Suprapubic skin (tissue), 4 donors: ENCODE measurements at regions not wholly inside any gene's neighbourhood (a gene's known extent, or its start where the extent isn't known, plus 50 kb on each side); places are given as distances from the start of the nearest gene placed in this dataset.

ENCODE experiments used
- EP300 ChIP-seq: sonication (generic); formaldehyde crosslinking; IDR thresholded peaks from one replicate; pipeline ENCODE4 v1.6.1; 2017; ENCODE audit warnings: antibody characterized with exemption
- POLR2A ChIP-seq, 2 donors: fragments of 450-650 bp; IDR thresholded peaks; one replicate each; pipeline ENCODE4 v1.6.1; 2017; ENCODE audit warnings: antibody characterized with exemption in 2 of 2, mild to moderate bottlenecking in 2 of 2, moderate library complexity in 2 of 2
- POLR2AphosphoS5 ChIP-seq, 3 donors: sonication (generic); formaldehyde crosslinking; IDR thresholded peaks; one replicate each; pipeline ENCODE4 v1.6.1; 2017; ENCODE audit warnings: antibody characterized with exemption in 3 of 3
- TF ChIP-seq, protein P1 (sequence below), 2 donors: fragments of 200-600 bp in 1 of 2; fragments of 450-650 bp in 1 of 2; sonication (generic) in 1 of 2; IDR thresholded peaks; one replicate each; pipeline ENCODE4 v1.5.1; 2016 to 2019; ENCODE audit warnings: antibody characterized with exemption in 2 of 2, mild to moderate bottlenecking in 1 of 2, moderate library complexity in 1 of 2

DNA sequence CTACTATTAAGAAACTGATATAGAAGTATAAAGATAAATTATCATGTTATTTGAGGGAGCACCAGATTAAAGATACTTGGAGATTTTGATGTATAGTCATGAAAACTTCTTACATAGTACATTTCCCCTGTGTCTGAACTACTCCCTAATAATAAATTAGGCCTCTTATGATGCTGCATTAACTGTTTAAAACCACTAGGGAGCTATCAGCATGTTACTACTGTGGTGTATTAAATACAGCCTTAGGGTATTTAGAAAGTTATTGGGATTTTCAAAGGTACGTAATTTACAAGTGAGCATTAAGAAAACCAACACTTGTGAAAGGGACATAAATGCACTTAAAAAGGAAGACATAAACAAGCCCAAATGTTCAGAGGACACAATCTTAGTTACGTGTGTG lies 714.0 kb downstream of the EPHA4 start:
- TF ChIP-seq, protein P1, sequence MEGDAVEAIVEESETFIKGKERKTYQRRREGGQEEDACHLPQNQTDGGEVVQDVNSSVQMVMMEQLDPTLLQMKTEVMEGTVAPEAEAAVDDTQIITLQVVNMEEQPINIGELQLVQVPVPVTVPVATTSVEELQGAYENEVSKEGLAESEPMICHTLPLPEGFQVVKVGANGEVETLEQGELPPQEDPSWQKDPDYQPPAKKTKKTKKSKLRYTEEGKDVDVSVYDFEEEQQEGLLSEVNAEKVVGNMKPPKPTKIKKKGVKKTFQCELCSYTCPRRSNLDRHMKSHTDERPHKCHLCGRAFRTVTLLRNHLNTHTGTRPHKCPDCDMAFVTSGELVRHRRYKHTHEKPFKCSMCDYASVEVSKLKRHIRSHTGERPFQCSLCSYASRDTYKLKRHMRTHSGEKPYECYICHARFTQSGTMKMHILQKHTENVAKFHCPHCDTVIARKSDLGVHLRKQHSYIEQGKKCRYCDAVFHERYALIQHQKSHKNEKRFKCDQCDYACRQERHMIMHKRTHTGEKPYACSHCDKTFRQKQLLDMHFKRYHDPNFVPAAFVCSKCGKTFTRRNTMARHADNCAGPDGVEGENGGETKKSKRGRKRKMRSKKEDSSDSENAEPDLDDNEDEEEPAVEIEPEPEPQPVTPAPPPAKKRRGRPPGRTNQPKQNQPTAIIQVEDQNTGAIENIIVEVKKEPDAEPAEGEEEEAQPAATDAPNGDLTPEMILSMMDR (IDR thresholded peaks at IDR 0.05) = no peak
- TF ChIP-seq POLR2AphosphoS5 (IDR thresholded peaks at IDR 0.05) (no peak), POLR2A (IDR thresholded peaks at IDR 0.05) (no peak), EP300 (no peak)
